Liver (tissue), 8 donors: ENCODE measurements at regions not wholly inside any gene's neighbourhood (a gene's known extent, or its start where the extent isn't known, plus 50 kb on each side); places are given as distances from the start of the nearest gene placed in this dataset.

Experiments
- DNase-seq: peaks from one replicate; pipeline ENCODE4 v3.0.0-alpha.2; 2017; ENCODE audit warnings: low spot score
- H3K27ac ChIP-seq, 2 donors: one replicate each; pipeline ENCODE4 v1.7.0; 2013; ENCODE audit warnings: inconsistent platforms in 2 of 2, low read length in 2 of 2, control low read depth in 1 of 2, low read depth in 1 of 2, mild to moderate bottlenecking in 1 of 2
- H3K27me3 ChIP-seq, 4 donors: one replicate each; pipeline versions ENCODE4 v1.6.1 to v1.7.0; 2013; ENCODE audit warnings: low read length in 3 of 4, inconsistent platforms in 1 of 4, mild to moderate bottlenecking in 1 of 4, moderate library complexity in 1 of 4; ENCODE audit not compliant: control insufficient read depth in 4 of 4, insufficient read depth in 4 of 4
- H3K36me3 ChIP-seq, 4 donors: one replicate each; pipeline versions ENCODE4 v1.6.1 to v1.7.0; 2013; ENCODE audit warnings: low read length in 3 of 4, mild to moderate bottlenecking in 3 of 4, low read depth in 1 of 4, moderate library complexity in 1 of 4; ENCODE audit not compliant: control insufficient read depth in 4 of 4, insufficient read depth in 3 of 4
- H3K4me1 ChIP-seq, 4 donors: one replicate each; pipeline versions ENCODE4 v1.6.1 to v1.7.0; 2013; ENCODE audit warnings: low read length in 3 of 4, mild to moderate bottlenecking in 3 of 4, moderate library complexity in 1 of 4; ENCODE audit not compliant: control insufficient read depth in 4 of 4, insufficient read depth in 4 of 4
- H3K4me3 ChIP-seq, 3 donors: one replicate each; pipeline versions ENCODE4 v1.6.1 to v1.7.0; 2013; ENCODE audit warnings: low read length in 3 of 3, control low read depth in 1 of 3, low read depth in 1 of 3, mild to moderate bottlenecking in 1 of 3
- H3K9ac ChIP-seq, 2 donors: one replicate each; pipeline ENCODE4 v1.7.0; 2013; ENCODE audit warnings: low read length in 2 of 2, mild to moderate bottlenecking in 2 of 2, moderate library complexity in 2 of 2, control low read depth in 1 of 2, low read depth in 1 of 2
- H3K9me3 ChIP-seq, 4 donors: one replicate each; pipeline versions ENCODE4 v1.6.1 to v1.7.0; 2013; ENCODE audit warnings: low read length in 3 of 4; ENCODE audit not compliant: control insufficient read depth in 4 of 4
- EGR1 ChIP-seq, 2 donors: IDR thresholded peaks; 2 replicates each; pipeline ENCODE4 v1.6.1; 2016 to 2018; ENCODE audit warnings: antibody characterized with exemption in 2 of 2, low read depth in 2 of 2
- FOXA1 ChIP-seq: IDR thresholded peaks from 2 replicates; pipeline ENCODE4 v1.6.1; 2016; ENCODE audit warnings: antibody characterized with exemption
- FOXA2 ChIP-seq: IDR thresholded peaks from 2 replicates; pipeline ENCODE4 v1.6.1; 2016; ENCODE audit warnings: antibody characterized with exemption
- GABPA ChIP-seq, 2 donors: IDR thresholded peaks in 1 of 2; conservative IDR thresholded peaks in 1 of 2; 2 replicates each; pipeline ENCODE4 v1.6.1; 2016; ENCODE audit warnings: antibody characterized with exemption in 2 of 2, mild to moderate bottlenecking in 1 of 2, moderate library complexity in 1 of 2
- HNF4A ChIP-seq, 2 donors: conservative IDR thresholded peaks; 2 replicates each; pipeline ENCODE4 v1.6.1; 2016; ENCODE audit warnings: antibody characterized with exemption in 2 of 2, mild to moderate bottlenecking in 2 of 2
- HNF4G ChIP-seq: IDR thresholded peaks from 2 replicates; pipeline ENCODE4 v1.6.1; 2016; ENCODE audit warnings: antibody characterized with exemption
- JUND ChIP-seq, 2 donors: IDR thresholded peaks; 2 replicates each; pipeline ENCODE4 v1.6.1; 2016; ENCODE audit warnings: antibody characterized with exemption in 2 of 2
- NR2F2 ChIP-seq: IDR thresholded peaks from 2 replicates; pipeline ENCODE4 v1.6.1; 2016; ENCODE audit warnings: antibody characterized with exemption
- RAD21 ChIP-seq, 2 donors: IDR thresholded peaks; 2 replicates each; pipeline ENCODE4 v1.6.1; 2016; ENCODE audit warnings: antibody characterized with exemption in 2 of 2, mild to moderate bottlenecking in 2 of 2
- RXRA ChIP-seq, 2 donors: IDR thresholded peaks; 2 replicates each; pipeline ENCODE4 v1.6.1; 2017 to 2018; ENCODE audit warnings: antibody characterized with exemption in 2 of 2, mild to moderate bottlenecking in 1 of 2
- SP1 ChIP-seq: IDR thresholded peaks from 2 replicates; pipeline ENCODE4 v1.6.1; 2018; ENCODE audit warnings: antibody characterized with exemption, mild to moderate bottlenecking
- TAF1 ChIP-seq: conservative IDR thresholded peaks from 2 replicates; pipeline ENCODE4 v1.6.1; 2016; ENCODE audit warnings: antibody characterized with exemption, mild to moderate bottlenecking
- YY1 ChIP-seq: IDR thresholded peaks from 2 replicates; pipeline ENCODE4 v1.6.1; 2016; ENCODE audit warnings: antibody characterized with exemption, mild to moderate bottlenecking
- WGBS: extraction: QIAGEN DNeasy Blood & Tissue Kit; methylation state at CpG from one replicate; pipeline ENCODE4 v1.1.7; 2013; 5-methylcytosine and 5-hydroxymethylcytosine counted together
- TF ChIP-seq, protein P1 (sequence below): IDR thresholded peaks from 2 replicates; pipeline ENCODE4 v1.6.1; 2016; ENCODE audit warnings: antibody characterized with exemption, mild to moderate bottlenecking
- TF ChIP-seq, protein P2 (sequence below): IDR thresholded peaks from 2 replicates; pipeline ENCODE4 v1.6.1; 2016; ENCODE audit warnings: antibody characterized with exemption
- TF ChIP-seq, protein P3 (sequence below): IDR thresholded peaks from 2 replicates; pipeline ENCODE4 v1.6.1; 2016; ENCODE audit warnings: antibody characterized with exemption
- TF ChIP-seq, protein P4 (sequence below): fragments of 150-350 bp; IDR thresholded peaks from 2 replicates; pipeline ENCODE4 v1.5.1; 2017; ENCODE audit warnings: improper control_type of control experiment, low read depth, low read length; ENCODE audit not compliant: missing input control
- donor health status: healthy.
- donor health status: healthy.
- donor health status: healthy.
- donor health status: healthy.
- donor health status: healthy.

DNA sequence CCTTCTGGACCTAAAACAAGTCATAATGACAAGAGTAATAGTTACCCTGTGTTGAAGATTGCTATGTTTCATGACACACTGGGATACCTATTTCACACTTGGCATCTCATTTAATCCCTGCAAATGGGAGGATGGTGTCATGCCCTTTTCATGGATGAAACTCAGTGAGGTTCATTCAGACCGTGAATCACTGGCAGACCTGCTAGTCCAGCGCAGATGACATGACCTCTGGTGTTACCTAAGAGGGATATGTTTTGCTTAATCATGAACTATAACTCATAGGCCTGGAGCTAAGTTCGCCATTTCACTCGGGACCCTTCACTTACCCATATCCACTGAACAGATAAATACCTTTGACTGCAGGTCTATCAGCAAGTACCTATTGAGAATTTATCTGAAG, 286.6 kb upstream of the FMN2 start (continued):
- TF ChIP-seq SP1 (no peak), NR2F2 (no peak), EGR1 (IDR thresholded peaks at IDR 0.05; ENCODE audit: low read depth in 2 of 2) (no peak), JUND (IDR thresholded peaks at IDR 0.05) (no peak), HNF4G (no peak)

DNA sequence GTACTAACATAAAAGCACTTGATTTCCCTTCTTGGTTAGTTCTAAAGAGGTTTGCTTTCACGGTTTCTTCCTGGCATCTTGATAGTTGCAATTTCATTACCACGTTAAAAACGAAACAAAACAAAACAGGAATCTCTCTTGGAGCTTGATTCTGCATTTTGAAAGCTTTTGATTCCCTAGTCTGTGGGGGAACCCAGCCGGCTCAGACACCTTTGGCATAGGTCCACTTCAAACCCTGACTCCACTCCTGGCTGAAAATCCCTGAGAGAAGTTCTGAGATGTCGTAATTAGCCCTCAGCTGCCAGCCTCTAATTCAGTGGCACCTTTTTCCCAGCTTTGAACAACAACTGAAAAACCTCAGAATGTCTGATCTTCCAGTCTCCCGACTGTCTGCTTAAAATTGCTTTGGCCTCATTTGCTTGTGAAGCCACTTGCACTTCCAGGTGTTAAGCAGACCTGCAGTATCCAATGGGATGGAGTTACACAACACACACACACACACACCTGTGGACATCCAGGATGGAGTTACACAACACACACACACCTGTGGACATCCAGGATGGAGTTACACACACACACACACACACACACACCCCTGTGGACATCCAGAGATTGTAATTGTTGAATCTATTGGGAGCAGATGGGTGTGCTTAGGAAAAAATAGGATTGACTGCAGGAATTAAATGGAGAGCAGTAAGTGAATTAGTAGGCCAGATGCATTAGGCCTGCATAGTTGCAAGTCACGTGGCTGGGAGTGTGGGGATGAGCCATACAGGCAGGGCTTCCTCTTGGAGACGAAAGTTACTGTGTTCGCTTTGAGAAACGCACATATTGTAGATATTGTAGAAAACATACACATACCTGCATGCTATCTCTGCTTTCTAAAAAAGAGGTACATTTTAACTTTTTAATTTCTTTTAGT, 285.6 kb upstream of the FMN2 start:
- Histone ChIP-seq H3K9ac (no peak overlapping the region), H3K36me3 (no peaks in the 10 kb centered on the region), H3K27me3 (no peaks in the 10 kb centered on the region), H3K4me3 (no peak overlapping the region), H3K4me1 (no peaks in the 10 kb centered on the region), H3K27ac (no peak overlapping the region), H3K9me3 (no peaks in the 10 kb centered on the region)
- TF ChIP-seq EGR1 (IDR thresholded peaks at IDR 0.05; ENCODE audit: low read depth in 2 of 2) = no peak
- TF ChIP-seq RAD21 (IDR thresholded peaks at IDR 0.05) = no peak
- TF ChIP-seq, protein P1, sequence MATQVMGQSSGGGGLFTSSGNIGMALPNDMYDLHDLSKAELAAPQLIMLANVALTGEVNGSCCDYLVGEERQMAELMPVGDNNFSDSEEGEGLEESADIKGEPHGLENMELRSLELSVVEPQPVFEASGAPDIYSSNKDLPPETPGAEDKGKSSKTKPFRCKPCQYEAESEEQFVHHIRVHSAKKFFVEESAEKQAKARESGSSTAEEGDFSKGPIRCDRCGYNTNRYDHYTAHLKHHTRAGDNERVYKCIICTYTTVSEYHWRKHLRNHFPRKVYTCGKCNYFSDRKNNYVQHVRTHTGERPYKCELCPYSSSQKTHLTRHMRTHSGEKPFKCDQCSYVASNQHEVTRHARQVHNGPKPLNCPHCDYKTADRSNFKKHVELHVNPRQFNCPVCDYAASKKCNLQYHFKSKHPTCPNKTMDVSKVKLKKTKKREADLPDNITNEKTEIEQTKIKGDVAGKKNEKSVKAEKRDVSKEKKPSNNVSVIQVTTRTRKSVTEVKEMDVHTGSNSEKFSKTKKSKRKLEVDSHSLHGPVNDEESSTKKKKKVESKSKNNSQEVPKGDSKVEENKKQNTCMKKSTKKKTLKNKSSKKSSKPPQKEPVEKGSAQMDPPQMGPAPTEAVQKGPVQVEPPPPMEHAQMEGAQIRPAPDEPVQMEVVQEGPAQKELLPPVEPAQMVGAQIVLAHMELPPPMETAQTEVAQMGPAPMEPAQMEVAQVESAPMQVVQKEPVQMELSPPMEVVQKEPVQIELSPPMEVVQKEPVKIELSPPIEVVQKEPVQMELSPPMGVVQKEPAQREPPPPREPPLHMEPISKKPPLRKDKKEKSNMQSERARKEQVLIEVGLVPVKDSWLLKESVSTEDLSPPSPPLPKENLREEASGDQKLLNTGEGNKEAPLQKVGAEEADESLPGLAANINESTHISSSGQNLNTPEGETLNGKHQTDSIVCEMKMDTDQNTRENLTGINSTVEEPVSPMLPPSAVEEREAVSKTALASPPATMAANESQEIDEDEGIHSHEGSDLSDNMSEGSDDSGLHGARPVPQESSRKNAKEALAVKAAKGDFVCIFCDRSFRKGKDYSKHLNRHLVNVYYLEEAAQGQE = no peak
- TF ChIP-seq HNF4A (conservative IDR thresholded peaks at IDR 0.05) = no peak
- TF ChIP-seq SP1 = no peak
- no peak for TF ChIP-seq NR2F2
- TF ChIP-seq FOXA2 = no peak
- TF ChIP-seq GABPA (IDR thresholded peaks at IDR 0.05 in 1 of 2, conservative IDR thresholded peaks at IDR 0.05 in 1 of 2) = no peak
- TF ChIP-seq YY1 = no peak
- TF ChIP-seq RXRA (IDR thresholded peaks at IDR 0.05) = no peak
- TF ChIP-seq FOXA1 = no peak
- TF ChIP-seq, protein P2, sequence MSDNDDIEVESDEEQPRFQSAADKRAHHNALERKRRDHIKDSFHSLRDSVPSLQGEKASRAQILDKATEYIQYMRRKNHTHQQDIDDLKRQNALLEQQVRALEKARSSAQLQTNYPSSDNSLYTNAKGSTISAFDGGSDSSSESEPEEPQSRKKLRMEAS = no peak
- DNase-seq = no peak
- 60% methylated on average over 10 of the region's 10 CpGs for WGBS

DNA sequence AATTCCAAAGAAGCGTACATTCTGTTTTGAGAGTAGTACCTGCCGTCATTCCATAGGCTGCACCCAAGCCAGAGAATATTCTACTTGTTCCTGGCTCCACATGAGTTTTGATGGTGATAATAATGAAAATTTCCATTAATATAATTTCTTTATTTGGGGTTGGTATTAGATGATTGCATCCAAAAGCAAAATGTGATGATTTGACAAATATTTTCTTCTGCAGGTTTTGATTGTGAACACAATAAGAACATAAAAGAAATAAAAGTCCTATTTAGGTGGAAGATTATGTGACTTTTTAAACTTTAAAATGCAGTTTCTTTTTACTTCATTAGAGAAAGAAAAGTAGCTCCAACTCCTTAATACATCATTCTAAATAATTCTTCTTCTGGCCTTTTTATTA, 284.8 kb upstream of the FMN2 start:
- H3K36me3 ChIP-seq = no peaks in the 10 kb centered on the region
- no peak overlapping the region for H3K27ac ChIP-seq
- H3K4me1 ChIP-seq = no peaks in the 10 kb centered on the region
- peaks cover 0 to 2% (median 0%) of the 10 kb centered on the region in 4 donors for H3K27me3 ChIP-seq
- H3K9me3 ChIP-seq = no peaks in the 10 kb centered on the region
- H3K4me3 ChIP-seq = no peak overlapping the region
- TF ChIP-seq FOXA2 = no peak
- no peak for TF ChIP-seq SP1
- no peak for TF ChIP-seq JUND (IDR thresholded peaks at IDR 0.05)
- TF ChIP-seq, protein P2 = no peak
- TF ChIP-seq RAD21 (IDR thresholded peaks at IDR 0.05) = no peak
- no peak for TF ChIP-seq YY1
- no peak for TF ChIP-seq TAF1
- TF ChIP-seq, protein P3, sequence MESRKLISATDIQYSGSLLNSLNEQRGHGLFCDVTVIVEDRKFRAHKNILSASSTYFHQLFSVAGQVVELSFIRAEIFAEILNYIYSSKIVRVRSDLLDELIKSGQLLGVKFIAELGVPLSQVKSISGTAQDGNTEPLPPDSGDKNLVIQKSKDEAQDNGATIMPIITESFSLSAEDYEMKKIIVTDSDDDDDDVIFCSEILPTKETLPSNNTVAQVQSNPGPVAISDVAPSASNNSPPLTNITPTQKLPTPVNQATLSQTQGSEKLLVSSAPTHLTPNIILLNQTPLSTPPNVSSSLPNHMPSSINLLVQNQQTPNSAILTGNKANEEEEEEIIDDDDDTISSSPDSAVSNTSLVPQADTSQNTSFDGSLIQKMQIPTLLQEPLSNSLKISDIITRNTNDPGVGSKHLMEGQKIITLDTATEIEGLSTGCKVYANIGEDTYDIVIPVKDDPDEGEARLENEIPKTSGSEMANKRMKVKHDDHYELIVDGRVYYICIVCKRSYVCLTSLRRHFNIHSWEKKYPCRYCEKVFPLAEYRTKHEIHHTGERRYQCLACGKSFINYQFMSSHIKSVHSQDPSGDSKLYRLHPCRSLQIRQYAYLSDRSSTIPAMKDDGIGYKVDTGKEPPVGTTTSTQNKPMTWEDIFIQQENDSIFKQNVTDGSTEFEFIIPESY = no peak
- TF ChIP-seq, protein P4, sequence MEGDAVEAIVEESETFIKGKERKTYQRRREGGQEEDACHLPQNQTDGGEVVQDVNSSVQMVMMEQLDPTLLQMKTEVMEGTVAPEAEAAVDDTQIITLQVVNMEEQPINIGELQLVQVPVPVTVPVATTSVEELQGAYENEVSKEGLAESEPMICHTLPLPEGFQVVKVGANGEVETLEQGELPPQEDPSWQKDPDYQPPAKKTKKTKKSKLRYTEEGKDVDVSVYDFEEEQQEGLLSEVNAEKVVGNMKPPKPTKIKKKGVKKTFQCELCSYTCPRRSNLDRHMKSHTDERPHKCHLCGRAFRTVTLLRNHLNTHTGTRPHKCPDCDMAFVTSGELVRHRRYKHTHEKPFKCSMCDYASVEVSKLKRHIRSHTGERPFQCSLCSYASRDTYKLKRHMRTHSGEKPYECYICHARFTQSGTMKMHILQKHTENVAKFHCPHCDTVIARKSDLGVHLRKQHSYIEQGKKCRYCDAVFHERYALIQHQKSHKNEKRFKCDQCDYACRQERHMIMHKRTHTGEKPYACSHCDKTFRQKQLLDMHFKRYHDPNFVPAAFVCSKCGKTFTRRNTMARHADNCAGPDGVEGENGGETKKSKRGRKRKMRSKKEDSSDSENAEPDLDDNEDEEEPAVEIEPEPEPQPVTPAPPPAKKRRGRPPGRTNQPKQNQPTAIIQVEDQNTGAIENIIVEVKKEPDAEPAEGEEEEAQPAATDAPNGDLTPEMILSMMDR = no peak
- TF ChIP-seq, protein P1 = no peak
- TF ChIP-seq HNF4G = no peak
- no peak for TF ChIP-seq HNF4A (conservative IDR thresholded peaks at IDR 0.05)
- no peak for TF ChIP-seq NR2F2
- no peak overlapping the region for H3K9ac ChIP-seq
- WGBS = 96% methylated on average over 2 of the region's 2 CpGs
- no peak for DNase-seq
